Activated T-cell treated with anti-CD3 and anti-CD28 coated beads, Interleukin-2, amount 50 U/mL, for 72 hours (primary cell): ENCODE measurements at regions not wholly inside any gene's neighbourhood (a gene's known extent, or its start where the extent isn't known, plus 50 kb on each side); places are given as distances from the start of the nearest gene placed in this dataset.

ENCODE experiments used
- ATAC-seq, 2 donors: fragments of 150-1000 bp; cut with Tn5 transposase; replicated peaks in 1 of 2; 2 replicates each; pipeline ENCODE4 v1.10.0; 2021; ENCODE audit warnings: moderate library complexity in 2 of 2, mild to moderate bottlenecking in 1 of 2
- DNase-seq, 2 donors: peaks; one replicate each; pipeline ENCODE4 v3.0.0; 2021 to 2022; ENCODE audit warnings: mixed read lengths in 1 of 2
- H3K27ac Mint-ChIP-seq: one replicate; pipeline ENCODE4 v1.8.0; 2022; ENCODE audit warnings: mild to moderate bottlenecking, moderate library complexity, mixed read lengths
- H3K27me3 Mint-ChIP-seq: one replicate; pipeline ENCODE4 v1.8.0; 2022; ENCODE audit warnings: low read depth, mixed read lengths
- H3K36me3 Mint-ChIP-seq, 2 donors: one replicate each; pipeline ENCODE4 v1.8.0; 2022; ENCODE audit warnings: mixed read lengths in 2 of 2, mild to moderate bottlenecking in 1 of 2; ENCODE audit not compliant: insufficient read depth in 2 of 2
- H3K4me1 Mint-ChIP-seq: one replicate; pipeline ENCODE4 v1.8.0; 2022; ENCODE audit warnings: low read depth, mixed read lengths
- H3K4me3 Mint-ChIP-seq, 2 donors: one replicate each; pipeline ENCODE4 v1.8.0; 2022; ENCODE audit warnings: mild to moderate bottlenecking in 2 of 2, mixed read lengths in 2 of 2, moderate library complexity in 2 of 2
- H3K9me3 Mint-ChIP-seq, 2 donors: one replicate each; pipeline ENCODE4 v1.8.0; 2022; ENCODE audit warnings: mixed read lengths in 2 of 2

DNA sequence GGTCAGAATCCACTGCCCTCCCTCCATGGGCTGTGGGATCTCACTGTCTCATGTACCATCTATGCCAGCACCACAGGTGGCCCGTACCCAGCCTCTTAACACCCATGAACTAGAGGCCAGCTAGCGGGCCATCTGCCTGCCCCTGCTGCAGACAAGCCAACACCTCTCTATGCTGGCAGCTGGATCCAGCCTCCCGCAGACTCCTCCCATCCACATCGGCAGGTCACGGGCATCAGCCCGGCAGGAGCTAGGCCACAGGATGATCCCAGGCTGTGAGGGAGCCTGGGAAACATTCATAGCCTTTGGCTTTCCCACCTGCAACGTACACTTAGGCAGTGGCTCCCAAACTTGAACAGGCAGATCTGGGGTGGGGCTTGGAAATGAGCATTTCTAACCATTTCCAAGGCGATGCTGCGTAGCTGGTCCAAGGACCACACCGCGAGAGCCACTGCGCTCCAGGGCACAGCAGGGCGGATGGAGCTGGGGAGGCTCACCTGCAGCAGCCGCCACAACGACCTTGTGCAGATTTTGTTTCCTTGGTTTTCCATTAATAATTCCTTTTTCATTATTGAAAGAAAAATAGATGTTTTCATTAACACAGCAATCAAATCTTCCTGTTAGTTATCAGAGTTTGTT is 114.7 kb downstream of the KCNF1 start:
- Mint-ChIP-seq H3K36me3 (no peaks in the 10 kb centered on the region), H3K4me1 (no peaks in the 10 kb centered on the region), H3K9me3 (no peaks in the 10 kb centered on the region), H3K4me3 (no peak overlapping the region), H3K27me3 (no peaks in the 10 kb centered on the region), H3K27ac (no peak overlapping the region)
- no peak for DNase-seq
- ATAC-seq, result no peak

DNA sequence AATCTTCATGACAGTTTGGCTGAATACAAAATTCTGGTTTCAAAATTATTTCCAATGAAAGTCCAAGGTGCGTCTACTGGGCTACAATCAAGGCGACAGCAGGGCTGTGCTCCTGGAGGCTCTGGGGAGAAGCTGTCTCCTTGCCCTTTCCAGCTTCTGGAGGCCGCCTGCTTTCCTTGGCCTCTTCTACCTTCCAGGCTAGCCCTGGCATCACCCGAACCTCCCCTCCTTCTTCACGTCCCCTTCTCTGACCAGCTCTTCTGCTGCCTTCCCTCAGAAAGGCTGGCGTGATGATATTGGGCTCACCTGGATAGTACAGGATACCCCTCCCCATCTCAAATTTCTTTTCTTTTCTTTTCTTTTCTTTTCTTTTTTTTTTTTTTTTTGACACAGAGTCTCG is 115.5 kb downstream of the KCNF1 start:
- H3K36me3 Mint-ChIP-seq, result no peaks in the 10 kb centered on the region
- H3K27me3 Mint-ChIP-seq, result no peaks in the 10 kb centered on the region
- H3K4me1 Mint-ChIP-seq, result no peaks in the 10 kb centered on the region
- H3K4me3 Mint-ChIP-seq, result no peak overlapping the region
- no peaks in the 10 kb centered on the region for H3K9me3 Mint-ChIP-seq
- DNase-seq (no peak), ATAC-seq (no peak)
- H3K27ac Mint-ChIP-seq, result no peak overlapping the region

DNA sequence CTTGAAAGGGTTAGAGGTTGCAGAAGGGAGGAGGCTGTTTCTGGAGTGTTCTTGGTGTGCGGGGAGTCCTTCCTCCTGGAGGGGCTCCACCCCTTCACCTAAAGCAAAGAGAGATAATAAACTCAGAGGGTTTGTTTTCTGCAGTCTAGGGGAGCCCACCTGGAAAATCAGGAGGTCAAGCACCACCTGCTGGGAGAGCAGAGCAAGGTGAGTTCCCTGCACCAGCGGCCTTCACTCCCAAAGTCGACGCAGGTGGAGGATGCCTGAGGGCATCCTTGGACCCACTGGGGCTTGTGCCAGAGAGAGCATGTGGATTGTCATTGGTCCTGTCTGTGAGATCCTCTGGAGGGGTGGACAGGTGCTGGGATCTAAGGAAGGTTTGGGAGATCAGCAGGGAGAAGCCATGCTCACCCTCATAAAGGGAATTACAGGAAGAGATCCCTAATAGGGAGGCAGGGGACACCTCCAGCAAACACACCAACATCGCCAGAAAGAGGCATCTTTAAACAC is 116.7 kb downstream of the KCNF1 start:
- no peaks in the 10 kb centered on the region for H3K27me3 Mint-ChIP-seq
- peaks cover 0 to 4% of the 10 kb centered on the region in 2 donors for H3K9me3 Mint-ChIP-seq
- ATAC-seq, result no peak
- no peak overlapping the region for H3K4me3 Mint-ChIP-seq
- no peak overlapping the region for H3K27ac Mint-ChIP-seq
- no peak for DNase-seq
- H3K36me3 Mint-ChIP-seq, result no peaks in the 10 kb centered on the region
- H3K4me1 Mint-ChIP-seq, result no peaks in the 10 kb centered on the region

DNA sequence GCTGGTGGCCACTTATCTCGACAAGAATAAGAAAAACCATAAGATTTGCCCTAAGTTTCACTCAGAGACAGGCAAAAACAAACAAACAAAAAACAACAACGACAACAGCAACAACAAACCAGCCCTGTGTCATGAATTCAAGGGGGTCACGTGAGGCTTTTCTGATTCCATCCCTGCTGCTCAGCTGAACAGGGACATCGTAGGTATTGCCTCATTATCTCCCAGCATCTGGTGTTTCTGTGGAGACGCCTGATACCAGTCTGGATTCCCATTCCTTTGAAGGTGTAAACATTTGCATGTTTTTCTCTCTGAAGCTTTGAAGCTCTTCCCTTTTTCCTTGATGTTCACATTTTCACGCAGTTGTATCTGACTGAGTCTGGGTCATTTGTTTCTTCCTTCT is 117.4 kb downstream of the KCNF1 start:
- Mint-ChIP-seq H3K4me1 (no peaks in the 10 kb centered on the region), H3K27ac (no peak overlapping the region), H3K27me3 (no peaks in the 10 kb centered on the region), H3K9me3 (peaks cover 0 to 4% of the 10 kb centered on the region in 2 donors), H3K36me3 (no peaks in the 10 kb centered on the region), H3K4me3 (no peak overlapping the region)
- DNase-seq (no peak), ATAC-seq (no peak)

DNA sequence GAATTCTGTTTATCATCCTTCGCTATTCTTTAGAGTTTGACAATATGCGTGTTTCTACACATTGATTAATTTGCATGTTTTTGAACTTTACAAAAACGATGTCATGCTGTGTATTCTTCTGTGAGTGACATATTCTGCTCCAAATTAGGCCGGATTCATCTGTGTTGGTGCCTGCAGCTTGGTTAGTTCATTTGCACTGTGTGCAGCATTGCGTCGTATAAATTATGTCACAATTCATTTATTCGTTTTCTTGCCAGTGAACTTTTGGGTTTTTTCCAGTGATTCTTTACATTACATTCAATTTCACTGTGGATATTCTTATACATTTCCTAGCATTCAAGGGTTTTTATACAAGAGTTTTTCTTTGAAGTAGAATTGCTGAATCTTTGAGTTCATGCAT is 118.3 kb downstream of the KCNF1 start:
- peaks cover 0 to 4% of the 10 kb centered on the region in 2 donors for H3K9me3 Mint-ChIP-seq
- no peak overlapping the region for H3K4me3 Mint-ChIP-seq
- no peaks in the 10 kb centered on the region for H3K36me3 Mint-ChIP-seq
- no peaks in the 10 kb centered on the region for H3K4me1 Mint-ChIP-seq
- no peak for DNase-seq
- no peak overlapping the region for H3K27ac Mint-ChIP-seq
- no peaks in the 10 kb centered on the region for H3K27me3 Mint-ChIP-seq
- ATAC-seq, result no peak

DNA sequence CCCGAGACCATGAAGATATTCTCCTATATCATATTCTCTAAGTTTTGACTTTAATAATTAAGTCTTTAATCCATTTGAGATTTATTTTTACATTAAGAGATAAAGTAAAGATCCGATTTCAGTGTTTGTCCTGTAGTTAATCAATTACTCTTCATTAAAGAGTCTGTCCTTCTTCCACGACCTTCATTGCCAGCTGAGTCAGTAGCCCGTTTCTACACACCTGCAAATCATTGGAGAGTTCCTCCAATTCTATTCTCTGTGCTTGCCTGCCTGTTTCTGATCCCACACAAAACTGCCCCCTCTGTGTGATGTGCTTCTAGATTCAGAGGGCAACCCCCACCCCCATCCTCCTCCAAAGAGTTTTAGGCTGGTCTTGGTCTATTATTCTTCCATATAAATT is 119.2 kb downstream of the KCNF1 start:
- H3K36me3 Mint-ChIP-seq, result no peaks in the 10 kb centered on the region
- no peaks in the 10 kb centered on the region for H3K4me1 Mint-ChIP-seq
- H3K9me3 Mint-ChIP-seq, result peaks cover 0 to 4% of the 10 kb centered on the region in 2 donors
- no peaks in the 10 kb centered on the region for H3K27me3 Mint-ChIP-seq
- no peak overlapping the region for H3K4me3 Mint-ChIP-seq
- DNase-seq (no peak), ATAC-seq (no peak)
- no peak overlapping the region for H3K27ac Mint-ChIP-seq

DNA sequence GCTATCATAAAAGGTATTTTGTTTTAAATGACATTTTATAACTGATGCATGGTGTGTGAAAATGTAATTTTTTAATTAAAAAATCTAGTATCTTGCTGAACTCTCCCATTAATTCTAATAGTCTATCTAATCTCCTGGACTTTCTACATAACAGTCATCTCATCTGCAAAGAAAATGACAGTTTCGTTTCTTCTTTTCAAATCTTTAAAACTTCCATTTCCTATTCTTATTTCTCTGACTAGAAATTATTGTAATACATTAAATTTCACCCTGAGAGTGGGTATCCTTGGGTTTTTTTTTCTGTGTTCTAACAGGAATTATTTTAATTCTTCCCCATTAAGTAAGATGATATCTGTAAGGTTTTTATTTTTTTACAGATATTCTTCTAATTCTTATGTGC is 120.1 kb downstream of the KCNF1 start:
- peaks cover 0 to 7% of the 10 kb centered on the region in 2 donors for H3K9me3 Mint-ChIP-seq
- peaks cover 0 to 1% of the 10 kb centered on the region in 2 donors for H3K36me3 Mint-ChIP-seq
- ATAC-seq (no peak), DNase-seq (no peak)
- no peak overlapping the region for H3K27ac Mint-ChIP-seq
- H3K27me3 Mint-ChIP-seq, result no peaks in the 10 kb centered on the region
- no peaks in the 10 kb centered on the region for H3K4me1 Mint-ChIP-seq
- no peak overlapping the region for H3K4me3 Mint-ChIP-seq

DNA sequence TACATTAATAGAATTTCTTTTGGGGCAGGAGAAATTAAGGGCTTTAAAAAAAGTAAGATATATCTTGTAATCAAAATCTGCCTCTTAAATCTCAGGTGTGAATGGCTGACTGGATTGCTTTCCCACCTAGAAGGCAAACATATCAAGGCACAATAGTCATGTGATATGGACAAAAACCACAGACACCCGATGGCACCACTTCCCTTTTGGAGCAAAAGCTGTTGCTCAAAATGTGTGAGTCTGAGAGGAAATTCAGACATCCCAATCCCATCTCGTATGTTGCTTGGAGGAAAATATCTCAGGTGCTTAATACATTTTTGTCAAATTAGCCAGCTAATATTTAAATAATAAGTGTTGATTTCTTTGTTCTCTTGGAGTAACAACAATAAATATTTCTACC is 120.7 kb downstream of the KCNF1 start:
- no peak overlapping the region for H3K27ac Mint-ChIP-seq
- H3K27me3 Mint-ChIP-seq, result peaks cover 4% of the 10 kb centered on the region
- DNase-seq (no peak), ATAC-seq (no peak)
- no peaks in the 10 kb centered on the region for H3K4me1 Mint-ChIP-seq
- peaks cover 0 to 5% of the 10 kb centered on the region in 2 donors for H3K36me3 Mint-ChIP-seq
- H3K9me3 Mint-ChIP-seq, result peaks cover 0 to 10% of the 10 kb centered on the region in 2 donors
- no peak overlapping the region for H3K4me3 Mint-ChIP-seq

DNA sequence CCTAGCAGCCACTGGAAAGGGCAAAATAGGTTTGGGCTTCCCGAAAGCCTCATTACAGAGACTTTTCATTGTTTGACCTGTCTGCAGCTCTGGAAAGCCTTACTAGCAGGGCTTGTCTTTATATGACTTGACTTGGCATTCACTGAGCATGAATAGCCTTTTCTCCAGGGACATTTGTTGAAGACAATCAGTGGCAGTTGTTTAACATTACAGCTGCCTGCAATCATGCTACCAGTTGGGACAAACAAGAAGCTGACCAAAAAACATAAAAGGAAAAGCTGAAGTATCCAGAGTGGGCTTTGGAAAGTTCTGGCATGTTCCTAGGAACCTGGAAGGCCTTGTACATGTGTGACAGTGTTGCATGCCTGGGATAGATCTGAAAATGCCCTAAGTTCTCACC is 121.4 kb downstream of the KCNF1 start:
- H3K9me3 Mint-ChIP-seq, result peaks cover 2 to 14% of the 10 kb centered on the region in 2 donors
- H3K36me3 Mint-ChIP-seq, result peaks cover 0 to 9% of the 10 kb centered on the region in 2 donors
- no peaks in the 10 kb centered on the region for H3K4me1 Mint-ChIP-seq
- H3K27me3 Mint-ChIP-seq, result peaks cover 8% of the 10 kb centered on the region
- ATAC-seq (no peak), DNase-seq (no peak)
- no peak overlapping the region for H3K4me3 Mint-ChIP-seq
- no peak overlapping the region for H3K27ac Mint-ChIP-seq

DNA sequence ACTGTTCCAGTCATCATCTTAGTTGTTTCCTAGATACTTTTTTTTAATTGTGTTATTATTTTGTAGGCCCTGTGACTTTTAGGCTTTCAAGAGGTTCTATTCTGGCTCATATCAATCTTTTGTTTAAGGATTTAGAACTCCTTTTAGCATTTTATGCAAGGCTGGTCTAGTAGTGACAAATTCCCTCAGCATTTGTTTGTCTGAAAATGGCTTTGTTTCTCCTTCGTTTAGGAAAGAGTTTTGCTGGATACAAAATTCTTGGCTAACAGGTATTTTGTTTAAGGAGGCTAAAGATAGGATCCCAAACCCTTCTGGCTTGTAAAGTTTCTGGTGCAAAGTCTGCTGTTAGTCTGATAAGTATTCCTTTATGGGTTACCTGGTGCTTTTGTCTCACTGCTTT is 116.6 kb upstream of the SLC66A3 start:
- Mint-ChIP-seq H3K36me3 (peaks cover 4 to 15% of the 10 kb centered on the region in 2 donors), H3K4me1 (no peaks in the 10 kb centered on the region), H3K9me3 (peaks cover 8 to 22% of the 10 kb centered on the region in 2 donors), H3K4me3 (no peak overlapping the region), H3K27me3 (peaks cover 15% of the 10 kb centered on the region), H3K27ac (no peak overlapping the region)
- ATAC-seq (no peak), DNase-seq (no peak)

DNA sequence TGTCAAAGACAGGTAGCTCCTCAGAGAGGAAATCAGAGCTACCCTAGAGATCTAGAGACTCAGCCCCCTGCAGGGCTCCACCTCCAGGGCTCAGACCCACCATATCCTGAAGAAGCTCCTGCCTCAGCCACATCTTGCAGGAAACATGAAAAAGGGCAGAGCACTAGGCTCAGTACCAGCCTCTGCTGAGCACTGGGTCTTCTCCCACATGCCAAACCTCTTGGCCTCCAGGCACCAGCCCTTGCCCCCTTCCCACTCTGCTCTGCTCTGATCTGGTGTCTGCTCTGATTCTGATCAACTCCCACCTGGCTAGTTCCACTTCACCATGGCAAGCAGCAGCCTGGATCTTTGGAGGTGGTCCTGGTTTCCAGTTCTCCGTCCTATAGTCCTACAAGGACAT is 114.3 kb upstream of the SLC66A3 start:
- H3K4me3 Mint-ChIP-seq, result no peak overlapping the region
- DNase-seq, result no peak
- no peaks in the 10 kb centered on the region for H3K4me1 Mint-ChIP-seq
- ATAC-seq, result no peak
- peaks cover 8 to 22% of the 10 kb centered on the region in 2 donors for H3K9me3 Mint-ChIP-seq
- peaks cover 21% of the 10 kb centered on the region for H3K27me3 Mint-ChIP-seq
- H3K27ac Mint-ChIP-seq, result no peak overlapping the region
- peaks cover 4 to 15% of the 10 kb centered on the region in 2 donors for H3K36me3 Mint-ChIP-seq

DNA sequence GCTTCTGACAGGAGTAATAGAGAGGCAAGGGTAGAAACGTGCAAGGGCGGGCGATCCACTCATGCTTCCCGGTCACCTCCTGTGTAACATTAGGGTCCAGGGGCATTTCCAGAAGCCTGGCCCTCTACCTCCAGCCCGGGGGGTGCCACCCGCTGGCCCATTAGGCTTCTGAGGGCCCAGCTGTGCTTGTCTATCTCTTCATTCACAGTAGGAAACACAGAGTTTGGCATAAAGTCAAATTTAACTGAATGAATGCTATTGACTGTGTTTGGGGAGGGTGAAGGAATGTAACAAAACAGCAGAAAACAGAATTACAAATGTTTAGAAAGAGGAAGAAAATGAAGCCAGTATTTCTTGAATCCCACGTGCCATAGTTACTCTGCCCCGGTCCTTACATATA is 112.4 kb upstream of the SLC66A3 start:
- Mint-ChIP-seq H3K36me3 (peaks cover 4 to 7% of the 10 kb centered on the region in 2 donors), H3K27me3 (peaks cover 14% of the 10 kb centered on the region), H3K4me1 (no peaks in the 10 kb centered on the region), H3K4me3 (no peak overlapping the region), H3K27ac (no peak overlapping the region), H3K9me3 (peaks cover 8 to 14% of the 10 kb centered on the region in 2 donors)
- ATAC-seq (no peak), DNase-seq (no peak)

DNA sequence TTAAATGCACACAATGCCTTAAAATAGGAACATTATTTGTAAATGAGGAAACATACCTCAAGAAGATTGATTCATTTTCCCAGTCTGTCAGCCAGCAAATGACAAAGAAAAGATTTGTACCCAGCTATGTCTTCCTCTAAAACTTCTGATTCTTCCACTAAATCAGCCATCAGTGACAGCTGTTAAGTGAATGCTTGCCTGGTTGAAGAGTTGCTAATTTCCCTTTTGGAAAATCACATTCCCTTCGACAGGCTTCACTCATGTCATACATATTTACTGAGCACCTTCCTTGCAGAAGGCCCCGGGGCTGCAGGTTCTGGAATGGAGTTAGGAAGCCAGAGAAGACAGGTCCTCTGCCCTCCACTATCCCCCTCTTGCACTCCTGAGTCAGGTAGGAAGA is 112.0 kb upstream of the SLC66A3 start:
- no peak for ATAC-seq
- H3K27ac Mint-ChIP-seq, result no peak overlapping the region
- peaks cover 6 to 11% of the 10 kb centered on the region in 2 donors for H3K9me3 Mint-ChIP-seq
- peaks cover 4 to 6% of the 10 kb centered on the region in 2 donors for H3K36me3 Mint-ChIP-seq
- H3K4me1 Mint-ChIP-seq, result no peaks in the 10 kb centered on the region
- DNase-seq, result no peak
- peaks cover 14% of the 10 kb centered on the region for H3K27me3 Mint-ChIP-seq
- no peak overlapping the region for H3K4me3 Mint-ChIP-seq

DNA sequence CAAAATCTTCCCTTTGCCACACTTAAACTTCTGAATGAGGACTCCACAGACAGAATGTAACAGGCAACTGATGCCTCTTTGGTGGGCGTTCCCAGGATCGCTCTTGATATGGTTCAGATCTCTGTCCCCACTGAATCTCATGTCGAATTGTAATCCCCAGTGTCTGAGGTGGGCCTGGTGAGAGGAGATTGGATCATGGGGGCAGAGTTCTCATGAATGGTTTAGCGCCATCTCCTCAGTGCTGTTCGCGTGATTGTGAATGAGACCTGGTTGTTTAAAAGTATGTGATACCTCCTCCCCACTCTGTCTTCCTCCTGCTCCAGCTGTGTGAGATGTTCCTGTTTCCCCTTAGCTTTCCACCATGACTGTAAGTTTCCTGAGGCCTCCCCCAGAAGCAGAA is 111.1 kb upstream of the SLC66A3 start:
- Mint-ChIP-seq H3K36me3 (peaks cover 4% of the 10 kb centered on the region in 2 donors), H3K4me3 (no peak overlapping the region), H3K27me3 (peaks cover 14% of the 10 kb centered on the region), H3K27ac (no peak overlapping the region), H3K9me3 (peaks cover 5 to 10% of the 10 kb centered on the region in 2 donors), H3K4me1 (no peaks in the 10 kb centered on the region)
- DNase-seq (no peak), ATAC-seq (no peak)
